ENCODE measurements at regions not wholly inside any gene's neighbourhood (a gene's known extent, or its start where the extent isn't known, plus 50 kb on each side); places are given as distances from the start of the nearest gene placed in this dataset.

DNA sequence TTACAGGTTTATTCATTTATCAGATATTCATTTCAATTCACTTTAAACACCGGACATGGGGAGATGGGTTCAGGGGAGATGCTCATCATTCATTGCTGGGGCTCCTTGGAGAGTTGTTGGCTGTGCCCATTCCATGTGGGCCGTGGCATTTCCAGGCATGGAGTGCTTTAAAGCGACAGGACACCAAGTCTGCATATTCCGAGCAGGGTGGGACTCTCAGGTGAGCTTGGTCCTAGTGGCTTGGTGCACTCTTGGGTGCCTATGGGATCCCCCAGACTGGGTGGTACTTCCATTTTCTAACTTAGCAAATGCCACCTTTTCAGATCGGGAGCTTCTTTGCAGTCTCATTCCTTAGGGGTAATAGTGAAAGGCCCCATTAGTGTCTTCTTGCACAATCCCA is 619.5 kb upstream of the CADM1 start:
- Histone ChIP-seq H3K4me3 (ENCODE audit: low read depth, low read length) (no peak overlapping the region), H3K27ac (ENCODE audit: low read depth, low read length) (no peak overlapping the region), H3K27me3 (ENCODE audit: control insufficient read depth, insufficient read depth, low read length) (no peaks in the 10 kb centered on the region), H3K9me3 (ENCODE audit: control insufficient read depth, insufficient read depth, low read length) (no peaks in the 10 kb centered on the region)
- ChIA-PET POLR2A (no interaction called here), CTCF (no interaction called here)
- DNase-seq (ENCODE audit: low read depth, low spot score), result no peak
- no peak for TF ChIP-seq CTCF (IDR thresholded peaks at IDR 0.05; ENCODE audit: low read depth, low read length)

DNA sequence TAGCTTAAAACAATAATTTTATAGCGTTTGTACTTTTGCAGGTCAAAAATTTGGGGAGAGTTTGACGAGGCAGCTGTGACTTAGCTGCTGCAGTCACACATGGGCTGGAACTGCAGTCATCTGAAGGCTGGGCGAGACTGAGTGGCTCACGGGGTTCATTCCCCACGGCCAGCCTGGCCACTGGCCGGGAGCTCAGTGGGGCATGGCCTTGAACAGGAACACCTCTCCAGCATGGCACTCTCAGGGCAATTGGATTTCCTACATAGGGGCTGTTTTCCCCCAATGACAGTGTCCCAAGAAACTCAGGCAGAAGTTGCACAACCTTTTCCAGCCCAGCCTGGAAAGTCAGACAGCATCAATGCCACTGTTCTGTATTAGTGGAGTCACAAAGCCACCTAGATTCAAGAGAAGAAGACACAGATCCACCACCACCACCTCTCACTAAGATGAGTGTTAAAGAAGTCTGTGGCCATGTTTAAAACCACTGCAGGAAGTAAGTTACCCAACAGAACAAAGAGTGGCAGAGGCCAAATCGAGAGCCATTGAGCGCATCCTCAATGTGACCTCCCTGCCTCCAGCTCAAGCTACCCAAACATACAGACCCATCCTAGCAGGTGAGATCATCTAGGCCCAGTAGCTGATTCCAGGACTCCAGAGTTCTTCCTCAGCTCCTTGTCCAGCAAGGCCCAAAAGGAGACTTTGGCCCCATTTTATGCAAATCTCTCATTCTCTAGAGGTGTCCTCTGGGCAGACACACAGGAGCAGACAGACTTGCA is 618.7 kb upstream of the CADM1 start:
- POLR2A ChIA-PET, result no interaction called here
- Histone ChIP-seq H3K27ac (ENCODE audit: low read depth, low read length) (no peak overlapping the region), H3K4me3 (ENCODE audit: low read depth, low read length) (no peak overlapping the region), H3K27me3 (ENCODE audit: control insufficient read depth, insufficient read depth, low read length) (no peaks in the 10 kb centered on the region), H3K9me3 (ENCODE audit: control insufficient read depth, insufficient read depth, low read length) (no peaks in the 10 kb centered on the region)
- CTCF ChIA-PET, result no interaction called here
- no peak for DNase-seq (ENCODE audit: low read depth, low spot score)
- TF ChIP-seq CTCF (IDR thresholded peaks at IDR 0.05; ENCODE audit: low read depth, low read length), result no peak

DNA sequence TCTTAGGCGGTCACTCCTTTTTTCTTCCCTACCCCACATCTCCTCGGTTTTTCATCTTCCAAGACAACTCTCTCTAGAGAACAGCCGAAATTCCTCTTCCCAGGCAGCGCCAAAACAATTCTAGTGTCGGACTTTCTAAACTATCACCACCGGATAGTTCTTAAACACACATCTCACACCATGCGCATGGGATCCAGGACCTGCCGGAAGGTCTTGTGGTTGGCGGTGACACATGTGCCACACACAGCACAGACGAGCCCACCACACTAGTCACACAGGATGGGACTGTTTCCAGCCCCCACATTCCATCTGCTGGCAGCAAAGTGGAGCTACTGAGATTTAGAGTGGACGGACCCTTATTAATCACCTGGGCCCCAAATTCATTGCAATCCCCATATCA is 614.9 kb upstream of the CADM1 start:
- Histone ChIP-seq H3K27ac (ENCODE audit: low read depth, low read length) (no peak overlapping the region), H3K9me3 (ENCODE audit: control insufficient read depth, insufficient read depth, low read length) (no peaks in the 10 kb centered on the region), H3K4me3 (ENCODE audit: low read depth, low read length) (no peak overlapping the region), H3K27me3 (ENCODE audit: control insufficient read depth, insufficient read depth, low read length) (no peaks in the 10 kb centered on the region)
- CTCF ChIA-PET, result no interaction called here
- TF ChIP-seq CTCF (IDR thresholded peaks at IDR 0.05; ENCODE audit: low read depth, low read length), result no peak
- no peak for DNase-seq (ENCODE audit: low read depth, low spot score)
- POLR2A ChIA-PET, result no interaction called here

DNA sequence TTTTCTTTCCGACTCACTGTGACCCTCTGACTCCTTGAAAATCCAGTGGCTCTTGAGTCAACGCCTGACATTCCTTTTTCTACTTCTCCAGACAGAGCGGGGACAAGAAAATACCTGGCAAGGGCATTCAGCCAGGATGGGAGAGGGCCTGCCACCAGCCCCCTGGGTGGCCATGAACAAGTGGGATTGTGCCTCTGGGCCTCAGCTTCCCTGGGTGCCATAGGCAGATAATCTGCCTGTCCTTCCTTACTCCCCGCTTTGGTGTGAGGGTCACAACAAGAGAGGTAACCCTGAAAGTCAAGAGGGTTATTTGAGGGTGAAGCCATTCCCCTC is 613.9 kb upstream of the CADM1 start:
- Histone ChIP-seq H3K27me3 (ENCODE audit: control insufficient read depth, insufficient read depth, low read length) (no peaks in the 10 kb centered on the region), H3K4me3 (ENCODE audit: low read depth, low read length) (no peak overlapping the region), H3K9me3 (ENCODE audit: control insufficient read depth, insufficient read depth, low read length) (no peaks in the 10 kb centered on the region; the same call in 1 of the 2 replicates), H3K27ac (ENCODE audit: low read depth, low read length) (no peak overlapping the region)
- DNase-seq (ENCODE audit: low read depth, low spot score), result no peak
- no peak for TF ChIP-seq CTCF (IDR thresholded peaks at IDR 0.05; ENCODE audit: low read depth, low read length)
- ChIA-PET POLR2A (no interaction called here), CTCF (no interaction called here)

DNA sequence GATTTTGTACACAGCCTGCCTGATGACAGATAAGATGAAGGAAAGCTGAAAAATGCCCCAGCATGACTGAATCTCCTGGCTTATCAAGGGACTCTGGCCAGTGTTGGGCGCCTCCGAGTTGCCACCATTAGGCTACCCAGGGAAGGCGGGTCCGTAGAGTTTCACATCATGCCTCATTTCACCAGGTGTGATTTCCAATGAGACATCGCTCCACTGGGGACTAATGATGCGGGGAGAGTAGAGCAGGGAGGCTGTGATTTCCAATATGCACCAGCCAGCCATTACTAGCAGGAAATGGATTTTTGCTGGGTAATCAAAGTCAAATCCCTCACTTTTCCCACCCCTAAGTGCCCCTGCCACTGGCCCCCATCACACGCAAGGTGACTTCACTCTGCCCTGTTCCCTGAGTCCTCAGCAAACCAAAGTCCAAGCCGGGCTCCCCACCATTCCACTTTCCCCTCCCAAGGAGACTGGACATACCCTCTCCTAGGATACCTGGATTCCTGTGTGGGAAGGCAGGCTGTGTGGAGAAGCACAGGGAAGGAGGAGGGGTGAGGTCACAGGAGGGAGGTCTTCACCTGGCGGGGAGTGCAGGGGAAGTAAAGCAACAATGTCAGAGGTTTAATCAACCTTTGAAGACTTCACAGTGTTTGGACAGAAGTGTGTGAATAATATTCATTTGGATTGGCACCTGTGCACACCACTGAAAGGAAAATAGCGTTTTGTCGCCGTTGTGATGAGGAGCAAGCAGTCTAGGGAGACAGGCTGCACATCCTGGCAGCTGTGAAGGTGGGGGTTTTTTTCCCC is 613.3 kb upstream of the CADM1 start:
- DNase-seq (ENCODE audit: low read depth, low spot score), result no peak
- Histone ChIP-seq H3K9me3 (ENCODE audit: control insufficient read depth, insufficient read depth, low read length) (no peaks in the 10 kb centered on the region; the same call in 1 of the 2 replicates), H3K27ac (ENCODE audit: low read depth, low read length) (no peak overlapping the region), H3K4me3 (ENCODE audit: low read depth, low read length) (no peak overlapping the region), H3K27me3 (ENCODE audit: control insufficient read depth, insufficient read depth, low read length) (no peaks in the 10 kb centered on the region)
- TF ChIP-seq CTCF (IDR thresholded peaks at IDR 0.05; ENCODE audit: low read depth, low read length), result no peak
- ChIA-PET CTCF (no interaction called here), POLR2A (no interaction called here)
